Thoracic aorta (tissue), 2 donors: ENCODE measurements at regions not wholly inside any gene's neighbourhood (a gene's known extent, or its start where the extent isn't known, plus 50 kb on each side); places are given as distances from the start of the nearest gene placed in this dataset.

ENCODE experiments used
- ATAC-seq: fragments of 150-250 bp; one replicate; pipeline ENCODE4 v1.8.0; 2017; ENCODE audit warnings: low read depth; ENCODE audit not compliant: insufficient number of reproducible peaks, low FRiP score
- DNase-seq: peaks from one replicate; pipeline ENCODE4 v3.0.0-alpha.2; 2020; ENCODE audit warnings: low spot score
- H3K27ac ChIP-seq, 2 donors: fragments of 200-600 bp; sonication (generic); 1 replicate in 1 of 2; 2 replicates in 1 of 2; pipeline ENCODE4 v1.5.1; 2016; ENCODE audit warnings: mild to moderate bottlenecking in 2 of 2, moderate library complexity in 2 of 2
- H3K27me3 ChIP-seq: fragments of 200-600 bp; sonication (generic); replicated peaks from 2 replicates; pipeline ENCODE4 v1.6.0; 2016; ENCODE audit warnings: mild to moderate bottlenecking; ENCODE audit not compliant: insufficient read depth
- H3K36me3 ChIP-seq: fragments of 200-600 bp; sonication (generic); one replicate; pipeline ENCODE4 v1.5.1; 2016
- H3K4me1 ChIP-seq, 2 donors: fragments of 200-600 bp; sonication (generic); 1 replicate in 1 of 2; 2 replicates in 1 of 2; pipeline versions ENCODE4 v1.5.1 to v1.6.0; 2016; ENCODE audit warnings: low read depth in 2 of 2, mild to moderate bottlenecking in 1 of 2; ENCODE audit not compliant: control insufficient read depth in 1 of 2
- H3K4me3 ChIP-seq: fragments of 200-600 bp; sonication (generic); 2 replicates; pipeline ENCODE4 v1.5.1; 2016; ENCODE audit warnings: mild to moderate bottlenecking
- H3K9me3 ChIP-seq: fragments of 200-600 bp; sonication (generic); 2 replicates; pipeline ENCODE4 v1.5.1; 2016
- CTCF ChIP-seq: fragments of 200-600 bp; sonication (generic); IDR thresholded peaks from one replicate; pipeline ENCODE4 v1.5.1; 2019; ENCODE audit warnings: antibody characterized with exemption

DNA sequence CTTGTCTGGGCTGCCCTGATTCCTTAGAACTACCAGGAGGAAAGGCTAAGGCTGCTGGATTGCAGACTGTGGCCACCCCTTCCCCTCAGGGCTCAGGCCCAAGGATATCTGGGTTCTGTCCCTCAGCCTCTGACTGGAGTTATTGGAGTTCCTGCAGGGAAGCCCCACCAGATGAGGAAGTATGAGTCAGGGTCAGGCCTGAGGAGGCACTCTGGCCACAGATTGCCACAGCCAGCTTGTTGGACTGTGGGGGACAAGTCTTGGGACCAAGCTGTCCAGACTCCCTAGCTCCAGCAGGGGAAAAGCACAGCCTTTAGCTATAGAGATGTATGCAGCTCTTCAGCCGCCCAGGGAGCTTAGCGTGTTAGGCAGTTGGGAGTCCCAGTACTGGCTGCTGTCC lies 381.9 kb upstream of the TOM1L1 start:
- Histone ChIP-seq H3K27me3 (no peaks in the 10 kb centered on the region), H3K36me3 (no peaks in the 10 kb centered on the region), H3K9me3 (no peaks in the 10 kb centered on the region), H3K27ac (no peak overlapping the region), H3K4me1 (no peaks in the 10 kb centered on the region), H3K4me3 (no peak overlapping the region)
- DNase-seq (no peak), ATAC-seq (no peak)
- TF ChIP-seq CTCF, result no peak

DNA sequence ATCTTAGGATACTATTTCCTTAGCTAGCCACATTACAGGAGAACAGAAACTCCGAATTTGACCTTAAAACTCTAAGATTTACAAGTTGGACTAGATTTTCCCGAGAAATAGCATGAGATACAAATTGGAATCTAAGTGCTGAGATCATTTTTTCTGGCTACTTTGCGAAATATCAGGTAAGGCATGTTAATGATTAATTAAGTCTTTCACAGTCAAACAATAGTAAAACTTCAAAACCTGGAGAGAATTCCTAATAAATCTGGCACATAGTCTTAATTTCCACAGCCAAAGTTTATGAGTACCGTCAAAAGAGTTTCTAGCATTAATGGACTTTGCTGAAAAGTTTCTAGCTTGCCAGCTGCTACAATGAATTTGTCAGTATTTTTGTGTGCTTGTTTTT lies 379.5 kb upstream of the TOM1L1 start:
- Histone ChIP-seq H3K36me3 (no peaks in the 10 kb centered on the region), H3K27me3 (no peaks in the 10 kb centered on the region), H3K4me1 (no peaks in the 10 kb centered on the region), H3K27ac (no peak overlapping the region), H3K4me3 (no peak overlapping the region), H3K9me3 (no peaks in the 10 kb centered on the region)
- no peak for DNase-seq
- ATAC-seq, result no peak
- TF ChIP-seq CTCF, result no peak

- H3K36me3 ChIP-seq, result no peaks in the 10 kb centered on the region
- H3K4me3 ChIP-seq, result no peak overlapping the region
- no peak for TF ChIP-seq CTCF
- DNase-seq (no peak), ATAC-seq (no peak)
- H3K27me3 ChIP-seq, result no peaks in the 10 kb centered on the region
- H3K27ac ChIP-seq, result no peak overlapping the region
- no peaks in the 10 kb centered on the region for H3K4me1 ChIP-seq
- no peaks in the 10 kb centered on the region for H3K9me3 ChIP-seq
Measured at GRCh38 chr17:54524501-54524900, 376.2 kb upstream of the TOM1L1 start.

GRCh38 chr17:54527941-54528340 lies 372.7 kb upstream of the TOM1L1 start:
- no peak for DNase-seq
- H3K27me3 ChIP-seq, result no peaks in the 10 kb centered on the region
- H3K9me3 ChIP-seq, result no peaks in the 10 kb centered on the region
- no peak for ATAC-seq
- TF ChIP-seq CTCF, result no peak
- H3K36me3 ChIP-seq, result no peaks in the 10 kb centered on the region
- H3K4me3 ChIP-seq, result no peak overlapping the region
- no peak overlapping the region for H3K27ac ChIP-seq
- no peaks in the 10 kb centered on the region for H3K4me1 ChIP-seq

GRCh38 chr17:54530398-54530797 lies 370.3 kb upstream of the TOM1L1 start:
- no peak for ATAC-seq
- H3K4me3 ChIP-seq, result no peak overlapping the region
- H3K27me3 ChIP-seq, result no peaks in the 10 kb centered on the region
- no peaks in the 10 kb centered on the region for H3K9me3 ChIP-seq
- no peak overlapping the region for H3K27ac ChIP-seq
- H3K4me1 ChIP-seq, result no peaks in the 10 kb centered on the region
- DNase-seq, result no peak
- no peaks in the 10 kb centered on the region for H3K36me3 ChIP-seq
- TF ChIP-seq CTCF, result no peak
